OCI-LY7 (cell line): ENCODE measurements at regions not wholly inside any gene's neighbourhood (a gene's known extent, or its start where the extent isn't known, plus 50 kb on each side); places are given as distances from the start of the nearest gene placed in this dataset.

ENCODE experiments used
- BruUV-seq: library from RNA; stranded (reverse); fragments of 400-500 nt; replicated peaks from 2 replicates; lab custom pipeline; 2021; lab: Mats Ljungman, UMichigan
- CTCF ChIA-PET: fragments of 300-600 bp; sonication (Branson Sonifier 250); formaldehyde crosslinking; loops from one replicate; lab custom pipeline; 2022; ENCODE audit warnings: antibody characterized with exemption; ENCODE audit not compliant: unreplicated experiment; lab: Charles Lee
- POLR2A ChIA-PET: fragments of 300-600 bp; sonication (Branson Sonifier 250); formaldehyde crosslinking; loops from one replicate; lab custom pipeline; 2022; ENCODE audit warnings: antibody characterized with exemption; lab: Charles Lee
- DNase-seq: peaks from one replicate; pipeline ENCODE4 v3.0.0-alpha.2; 2015; ENCODE audit warnings: low spot score
- H2AFZ ChIP-seq: fragments of 200-600 bp; sonication (generic), shearing (Covaris generic); 2 replicates; pipeline ENCODE4 v1.6.1; 2014; ENCODE audit warnings: mild to moderate bottlenecking, antibody characterized with exemption, low read length, moderate library complexity
- H3K27ac ChIP-seq: fragments of 200-600 bp; sonication (generic); 2 replicates; pipeline ENCODE4 v1.5.1; 2014; ENCODE audit warnings: mixed run types, low read depth, mild to moderate bottlenecking, moderate library complexity, low read length, inconsistent platforms; ENCODE audit not compliant: poor library complexity, severe bottlenecking
- H3K36me3 ChIP-seq: fragments of 200-600 bp; sonication (generic); 2 replicates; pipeline ENCODE4 v1.6.1; 2014; ENCODE audit warnings: mild to moderate bottlenecking, antibody characterized with exemption, low read length, moderate library complexity, mixed read lengths; ENCODE audit not compliant: insufficient read depth
- H3K4me1 ChIP-seq: fragments of 200-600 bp; sonication (generic); 2 replicates; pipeline ENCODE4 v1.5.1; 2014; ENCODE audit warnings: mild to moderate bottlenecking, low read length; ENCODE audit not compliant: insufficient read depth, poor library complexity, severe bottlenecking
- H3K4me2 ChIP-seq: fragments of 200-600 bp; sonication (generic); 2 replicates; pipeline ENCODE4 v1.6.1; 2014; ENCODE audit warnings: mild to moderate bottlenecking, low read length
- H3K4me3 ChIP-seq: fragments of 200-600 bp; sonication (generic); 2 replicates; pipeline ENCODE4 v1.5.1; 2014; ENCODE audit warnings: mild to moderate bottlenecking, low read depth, low read length; ENCODE audit not compliant: poor library complexity, severe bottlenecking
- H3K79me2 ChIP-seq: fragments of 200-600 bp; sonication (generic); 2 replicates; pipeline ENCODE4 v1.6.1; 2016; ENCODE audit warnings: low read depth, mild to moderate bottlenecking, low read length, moderate library complexity, mixed read lengths; ENCODE audit not compliant: insufficient read depth
- H3K9me2 ChIP-seq: fragments of 200-600 bp; sonication (generic); 2 replicates; pipeline ENCODE4 v1.6.1; 2016; ENCODE audit warnings: mild to moderate bottlenecking, low read length, mixed read lengths; ENCODE audit not compliant: insufficient read depth
- H3K9me3 ChIP-seq: fragments of 200-600 bp; sonication (generic); 2 replicates; pipeline ENCODE4 v1.6.1; 2014; ENCODE audit warnings: mild to moderate bottlenecking, mixed run types, low read length, mixed read lengths
- H4K20me1 ChIP-seq: fragments of 200-600 bp; sonication (generic); 2 replicates; pipeline ENCODE4 v1.6.1; 2014; ENCODE audit warnings: mild to moderate bottlenecking, antibody characterized with exemption, low read length, moderate library complexity, mixed read lengths; ENCODE audit not compliant: insufficient read depth
- EZH2phosphoT487 ChIP-seq: fragments of 200-600 bp; sonication (generic); IDR thresholded peaks from 2 replicates; pipeline ENCODE4 v1.6.1; 2018; ENCODE audit warnings: low read depth, borderline replicate concordance, mild to moderate bottlenecking, mixed run types, antibody characterized with exemption, low read length, moderate library complexity, mixed read lengths
- intact Hi-C: fragments of 100-400 bp; cut with micrococcal nuclease; formaldehyde crosslinking; loops from one replicate; pipeline ENCODE4 v1.10.0; 2022; ENCODE audit not compliant: unreplicated experiment
- TF ChIP-seq, protein P1 (sequence below): fragments of 200-600 bp; sonication (generic); conservative IDR thresholded peaks from 2 replicates; pipeline ENCODE4 v1.5.1; 2014; ENCODE audit warnings: mild to moderate bottlenecking, antibody characterized with exemption, low read length, moderate library complexity, mixed read lengths

DNA sequence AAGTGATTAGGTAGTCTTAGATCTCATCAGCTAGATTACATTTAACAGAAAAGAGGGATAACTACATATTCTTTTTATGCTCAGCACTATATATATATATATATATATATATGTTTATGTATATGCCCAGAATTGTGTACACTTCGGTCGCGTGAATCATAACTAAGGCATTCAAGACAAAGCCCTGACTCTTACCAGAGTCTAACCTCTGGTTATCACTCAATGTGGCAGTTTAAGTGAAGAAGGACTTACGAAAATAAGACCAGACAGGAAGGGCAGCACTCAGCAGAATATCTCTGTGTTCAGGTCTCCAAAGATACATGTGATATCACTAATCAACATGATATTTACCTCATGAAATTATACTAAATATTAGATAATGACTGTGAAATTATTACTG, 1326.7 kb downstream of the MRPL39 start:
- no peak overlapping the region for H3K4me3 ChIP-seq
- H3K9me3 ChIP-seq = peaks cover 12% of the 10 kb centered on the region; the same call in 1 of the 2 replicates
- no peak overlapping the region for H2AFZ ChIP-seq
- no peak for DNase-seq
- H3K27ac ChIP-seq = no peak overlapping the region
- H3K36me3 ChIP-seq = no peaks in the 10 kb centered on the region
- H3K4me2 ChIP-seq = no peak overlapping the region
- intact Hi-C loops = no loop called here
- TF ChIP-seq EZH2phosphoT487 = no peak
- TF ChIP-seq, protein P1, sequence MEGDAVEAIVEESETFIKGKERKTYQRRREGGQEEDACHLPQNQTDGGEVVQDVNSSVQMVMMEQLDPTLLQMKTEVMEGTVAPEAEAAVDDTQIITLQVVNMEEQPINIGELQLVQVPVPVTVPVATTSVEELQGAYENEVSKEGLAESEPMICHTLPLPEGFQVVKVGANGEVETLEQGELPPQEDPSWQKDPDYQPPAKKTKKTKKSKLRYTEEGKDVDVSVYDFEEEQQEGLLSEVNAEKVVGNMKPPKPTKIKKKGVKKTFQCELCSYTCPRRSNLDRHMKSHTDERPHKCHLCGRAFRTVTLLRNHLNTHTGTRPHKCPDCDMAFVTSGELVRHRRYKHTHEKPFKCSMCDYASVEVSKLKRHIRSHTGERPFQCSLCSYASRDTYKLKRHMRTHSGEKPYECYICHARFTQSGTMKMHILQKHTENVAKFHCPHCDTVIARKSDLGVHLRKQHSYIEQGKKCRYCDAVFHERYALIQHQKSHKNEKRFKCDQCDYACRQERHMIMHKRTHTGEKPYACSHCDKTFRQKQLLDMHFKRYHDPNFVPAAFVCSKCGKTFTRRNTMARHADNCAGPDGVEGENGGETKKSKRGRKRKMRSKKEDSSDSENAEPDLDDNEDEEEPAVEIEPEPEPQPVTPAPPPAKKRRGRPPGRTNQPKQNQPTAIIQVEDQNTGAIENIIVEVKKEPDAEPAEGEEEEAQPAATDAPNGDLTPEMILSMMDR = no peak
- H4K20me1 ChIP-seq = no peaks in the 10 kb centered on the region
- no peaks in the 10 kb centered on the region for H3K4me1 ChIP-seq
- ChIA-PET CTCF (no interaction called here), POLR2A (interaction anchor here (0.7 kb wide), 1 partner anchor 1007 kb away, joined by 3 read pairs; no protein-coding TSS in a partner anchor)
- H3K9me2 ChIP-seq = no peaks in the 10 kb centered on the region
- BruUV-seq = no TSS peak
- H3K79me2 ChIP-seq = no peaks in the 10 kb centered on the region

- intact Hi-C loops = no loop called here
- no TSS peak for BruUV-seq
Measured at GRCh38 chr21:24278711-24279110, 1328.6 kb downstream of the MRPL39 start.

GRCh38 chr21:24276204-24276603, 1331.1 kb downstream of the MRPL39 start:
- intact Hi-C loops = no loop called here
- CTCF ChIA-PET = no interaction called here
- BruUV-seq = no TSS peak
- H2AFZ ChIP-seq = no peak overlapping the region
- no peaks in the 10 kb centered on the region for H3K36me3 ChIP-seq
- no peak overlapping the region for H3K27ac ChIP-seq
- POLR2A ChIA-PET = no interaction called here
- no peaks in the 10 kb centered on the region for H3K4me1 ChIP-seq
- no peak overlapping the region for H3K4me3 ChIP-seq
- no peak overlapping the region for H3K4me2 ChIP-seq
- H3K79me2 ChIP-seq = no peaks in the 10 kb centered on the region
- peaks cover 21% of the 10 kb centered on the region; the same call in 1 of the 2 replicates for H3K9me3 ChIP-seq
- no peaks in the 10 kb centered on the region for H3K9me2 ChIP-seq
- H4K20me1 ChIP-seq = no peaks in the 10 kb centered on the region
- DNase-seq = no peak
- TF ChIP-seq EZH2phosphoT487 = no peak
- TF ChIP-seq, protein P1 = no peak

More at GRCh38 chr21:24278711-24279110, 1328.6 kb downstream of the MRPL39 start:
- Histone ChIP-seq H3K27ac (no peak overlapping the region), H3K4me2 (no peak overlapping the region), H3K9me2 (no peaks in the 10 kb centered on the region), H3K79me2 (no peaks in the 10 kb centered on the region), H3K4me1 (no peaks in the 10 kb centered on the region), H3K36me3 (no peaks in the 10 kb centered on the region), H3K4me3 (no peak overlapping the region), H2AFZ (no peak overlapping the region), H3K9me3 (peaks cover 15% of the 10 kb centered on the region; the same call in 1 of the 2 replicates), H4K20me1 (no peaks in the 10 kb centered on the region)
- TF ChIP-seq EZH2phosphoT487 = no peak
- TF ChIP-seq, protein P1 = no peak
- ChIA-PET POLR2A (no interaction called here), CTCF (no interaction called here)
- no peak for DNase-seq
